ENCODE measurements at regions not wholly inside any gene's neighbourhood (a gene's known extent, or its start where the extent isn't known, plus 50 kb on each side); places are given as distances from the start of the nearest gene placed in this dataset.
"Not testable (repeated sequence)": the region's sequence is repeated elsewhere in the genome, so short reads cannot be mapped to it uniquely, and the experiment has no call there.

DNA sequence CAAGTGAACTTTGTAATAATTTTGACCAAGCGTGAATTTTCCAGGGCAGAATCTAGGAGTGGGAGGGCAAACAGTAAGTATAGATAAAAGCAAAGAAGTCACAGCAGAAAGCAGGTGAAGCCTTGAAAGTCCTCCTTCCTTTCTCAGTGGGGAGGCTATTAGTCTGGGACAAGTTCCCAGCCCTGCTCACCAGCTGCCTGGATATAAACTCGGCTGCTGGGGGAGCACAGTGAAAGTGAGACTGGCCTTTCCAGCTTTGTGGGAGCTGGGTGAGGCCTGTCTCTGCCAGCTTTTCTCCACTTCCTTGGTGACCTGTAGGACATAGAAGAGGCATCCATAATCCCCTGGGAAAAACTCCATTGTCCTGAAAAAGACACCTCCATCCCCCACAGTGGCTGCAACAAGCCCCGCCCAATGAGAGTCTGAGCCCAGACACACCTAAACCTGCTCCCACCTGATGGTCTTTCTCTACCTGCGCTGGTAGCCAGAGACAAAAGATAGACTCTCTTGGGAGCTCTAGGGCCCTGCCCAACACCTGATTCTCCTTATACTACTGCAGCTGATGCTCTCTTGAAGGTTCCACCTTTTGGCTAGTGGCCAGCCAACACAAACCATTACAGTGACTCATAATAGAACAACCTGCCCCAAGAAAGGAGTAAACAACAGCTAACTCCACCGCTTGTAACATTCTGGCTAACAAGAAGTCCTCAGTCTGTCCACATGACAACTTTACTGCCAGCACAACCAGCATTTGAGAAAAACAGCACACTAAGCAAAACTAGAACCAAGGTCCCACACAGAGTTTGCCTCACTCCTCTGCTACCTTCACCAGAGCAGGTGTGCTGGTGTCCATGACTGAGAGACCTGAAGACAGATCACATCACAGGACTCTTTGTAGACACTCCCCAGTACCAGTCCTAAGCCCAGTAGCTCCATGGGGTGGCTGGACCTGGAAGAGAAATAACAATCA, 252.2 kb upstream of the SLITRK6 start:
- no peak for DNase-seq

DNA sequence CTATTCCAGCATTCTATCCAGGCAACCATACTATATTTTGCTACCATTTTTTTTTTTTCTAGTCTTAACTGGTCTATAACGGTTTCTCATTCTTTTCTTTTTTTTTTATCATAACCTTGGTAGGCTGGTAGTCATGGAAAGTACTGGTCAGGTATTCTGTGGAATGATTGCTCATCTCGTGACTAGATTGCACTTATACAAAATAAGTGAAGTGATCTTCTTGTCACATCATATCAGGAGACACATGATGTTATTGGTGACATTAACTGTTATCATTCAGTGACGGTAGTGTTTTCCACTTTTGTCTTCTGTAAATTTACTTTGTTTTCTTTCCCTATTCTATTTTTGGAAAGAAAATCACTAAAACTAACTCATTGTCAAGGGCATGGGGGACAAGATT, 239.3 kb upstream of the SLITRK6 start:
- DNase-seq = no peak

DNA sequence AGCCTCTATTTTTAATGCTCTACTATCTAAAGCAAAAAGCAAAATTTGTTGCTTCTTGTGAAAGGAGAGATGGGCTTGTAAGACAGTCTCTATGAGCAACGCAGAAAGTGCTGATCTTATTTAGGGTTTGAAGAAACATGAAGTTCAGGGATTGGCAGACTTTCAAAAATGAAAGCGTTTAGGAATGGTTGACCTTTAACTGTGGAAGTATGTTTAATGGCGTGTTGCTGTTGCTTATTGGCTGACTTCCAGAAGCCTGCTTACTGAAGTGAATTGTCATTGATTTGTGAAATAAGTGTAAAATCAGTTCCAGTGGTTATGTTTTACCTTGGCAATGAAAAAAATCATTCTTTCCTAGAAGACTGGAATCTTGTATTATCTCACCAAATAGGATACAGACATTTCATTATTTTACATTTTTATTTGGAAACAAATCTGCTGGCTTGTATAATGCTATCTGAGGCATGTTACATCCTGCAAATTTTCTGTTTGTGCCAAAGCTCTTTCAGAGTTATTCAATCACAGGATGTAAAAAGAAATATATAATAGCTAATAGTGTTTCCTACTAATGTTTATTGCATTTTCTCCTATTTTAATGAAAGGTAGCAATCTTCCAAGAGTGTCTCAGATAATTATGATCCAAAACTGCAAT, 221.3 kb upstream of the SLITRK6 start:
- DNase-seq = no peak

DNA sequence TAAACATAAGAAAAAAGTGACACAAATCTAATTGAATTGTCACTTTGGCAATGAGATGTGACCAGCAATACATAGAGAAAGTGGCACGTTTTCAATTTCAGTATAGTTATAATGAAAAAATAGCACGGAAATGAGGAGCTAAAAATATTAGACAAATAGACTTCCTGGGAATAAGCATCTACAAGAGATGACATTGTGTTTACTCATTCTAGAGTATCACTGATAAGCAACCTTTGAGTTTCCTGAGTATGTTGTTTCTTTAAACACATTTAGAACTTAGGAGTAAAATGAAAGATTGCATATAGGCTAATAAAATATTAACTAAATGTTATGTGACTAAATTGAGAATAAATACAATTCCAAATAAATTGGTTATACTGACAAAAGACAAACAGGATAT, 207.1 kb upstream of the SLITRK6 start:
- no peak for DNase-seq

DNA sequence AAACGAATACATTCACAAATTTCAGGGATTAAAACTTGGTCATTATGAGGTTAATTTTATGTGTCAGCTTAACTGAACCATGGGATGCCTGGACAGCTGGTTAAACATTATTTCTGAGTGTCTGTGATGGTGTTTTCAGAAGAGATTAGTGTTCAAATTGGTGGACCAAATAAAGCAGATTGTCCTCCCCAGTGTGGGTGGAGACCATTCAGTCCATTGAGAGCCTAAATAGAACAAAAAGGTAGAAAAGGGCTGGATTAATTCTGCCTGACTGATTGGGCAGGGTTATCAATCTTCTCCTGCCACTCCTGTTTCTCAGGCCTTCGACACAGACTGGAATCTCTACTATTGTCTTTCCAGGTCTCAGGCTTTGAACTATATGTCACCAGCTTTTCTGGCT, 203.8 kb upstream of the SLITRK6 start:
- peak; percentile 85 for DNase-seq

DNA sequence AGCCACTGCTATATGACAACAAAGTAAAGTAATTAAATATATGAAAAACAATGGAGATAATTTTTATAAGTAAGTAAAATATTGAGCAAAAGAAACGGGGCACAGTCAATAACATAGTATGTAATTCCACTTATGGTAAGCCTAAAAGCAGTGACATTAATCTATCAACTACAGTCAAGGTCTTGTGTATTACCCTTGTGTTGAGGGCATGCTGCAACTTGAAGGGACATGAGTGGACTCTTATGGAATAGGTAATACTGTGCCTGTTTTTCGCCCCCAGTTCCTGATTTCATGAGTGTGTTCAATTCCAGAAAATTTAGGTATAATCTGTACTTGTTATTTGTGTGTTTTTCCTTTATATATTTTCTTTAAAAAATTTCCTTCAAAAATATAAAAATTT, 201.3 kb upstream of the SLITRK6 start:
- no peak for DNase-seq

DNA sequence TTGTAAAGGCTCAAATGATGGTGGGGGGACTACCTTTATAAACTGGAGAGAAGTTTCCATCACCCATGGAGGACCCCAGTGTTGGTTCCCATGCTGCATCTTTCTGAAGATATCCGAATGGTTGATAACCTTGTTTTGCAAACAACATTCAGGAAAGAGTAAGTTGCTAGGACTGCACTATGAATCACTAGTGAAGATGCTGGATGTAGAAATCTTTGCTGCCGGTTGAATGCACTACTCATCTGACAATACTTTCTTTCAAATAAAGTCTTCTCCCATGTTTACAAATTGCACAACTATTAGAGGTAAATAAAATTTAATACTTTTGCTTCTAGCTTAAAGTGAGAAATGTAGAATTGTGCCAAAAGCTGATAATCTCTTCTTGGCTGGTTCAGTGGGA, 198.4 kb upstream of the SLITRK6 start:
- DNase-seq = no peak

DNA sequence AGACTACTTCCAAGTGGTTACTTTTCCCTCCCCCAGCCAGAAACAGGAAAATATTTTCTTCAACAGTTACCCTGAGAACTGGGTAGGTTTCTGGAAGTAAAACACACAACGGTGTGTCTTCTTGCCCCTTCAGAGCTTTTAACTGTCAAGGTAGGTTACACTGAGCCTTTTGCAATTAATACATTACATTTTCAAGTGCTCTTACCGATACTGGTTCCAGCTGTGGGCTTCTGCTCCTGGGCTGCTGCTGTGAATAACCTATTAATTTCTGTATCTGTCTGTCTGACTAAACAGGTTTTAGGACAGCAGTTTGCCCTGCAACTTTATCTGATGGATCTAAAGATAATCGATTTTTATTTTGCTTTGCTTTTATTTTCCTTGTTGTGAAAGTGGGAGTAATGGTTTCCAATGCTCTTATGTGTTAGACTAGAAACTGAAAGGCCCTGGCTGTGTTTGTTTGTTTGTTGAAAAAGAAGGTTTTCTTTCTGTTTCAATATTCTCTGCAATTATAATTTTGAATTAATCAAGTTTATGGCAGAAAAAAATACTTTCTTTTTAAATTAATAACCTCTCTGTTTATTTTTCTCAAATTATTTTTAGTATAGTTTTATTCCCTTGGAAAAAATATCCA, 196.7 kb upstream of the SLITRK6 start:
- no peak for DNase-seq

DNA sequence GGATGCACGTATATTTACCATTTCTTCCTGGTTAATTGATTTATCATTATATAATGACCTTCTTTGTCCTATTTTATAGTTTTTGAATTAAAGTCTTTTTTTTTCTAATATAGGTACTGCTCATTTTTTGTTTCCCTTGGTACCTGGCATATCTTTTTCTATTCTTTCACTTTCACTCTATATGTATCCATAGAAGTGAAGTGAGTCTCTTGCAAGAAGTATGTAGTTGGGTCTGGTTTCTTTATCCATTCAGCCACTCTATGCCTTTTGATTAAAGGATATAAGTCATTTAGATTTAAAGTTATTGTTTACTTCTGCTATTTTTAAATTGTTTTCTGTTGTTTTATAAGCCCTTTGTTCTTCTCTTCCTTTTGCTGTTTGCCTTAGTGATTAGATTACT, 194.3 kb upstream of the SLITRK6 start:
- DNase-seq = no peak

DNA sequence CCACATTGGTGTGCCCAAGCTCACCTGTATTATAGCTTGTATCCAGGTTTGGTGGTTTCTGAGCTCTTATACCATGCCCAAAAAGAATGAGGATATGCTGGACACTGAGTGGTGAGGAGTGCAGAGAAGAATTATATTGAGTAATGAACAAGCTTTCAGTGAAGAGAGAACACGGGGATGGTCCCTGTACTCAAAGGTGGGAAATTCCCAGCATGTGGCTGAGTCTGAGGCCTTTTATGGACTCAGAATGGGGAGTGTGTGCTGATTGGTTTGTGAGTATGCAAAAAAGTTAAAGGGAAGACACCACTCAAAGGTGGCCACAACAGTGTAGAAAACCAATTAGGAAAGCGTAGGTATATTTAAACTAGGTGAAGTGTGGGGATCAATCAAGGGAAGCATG, 191.2 kb upstream of the SLITRK6 start:
- DNase-seq = no peak

DNA sequence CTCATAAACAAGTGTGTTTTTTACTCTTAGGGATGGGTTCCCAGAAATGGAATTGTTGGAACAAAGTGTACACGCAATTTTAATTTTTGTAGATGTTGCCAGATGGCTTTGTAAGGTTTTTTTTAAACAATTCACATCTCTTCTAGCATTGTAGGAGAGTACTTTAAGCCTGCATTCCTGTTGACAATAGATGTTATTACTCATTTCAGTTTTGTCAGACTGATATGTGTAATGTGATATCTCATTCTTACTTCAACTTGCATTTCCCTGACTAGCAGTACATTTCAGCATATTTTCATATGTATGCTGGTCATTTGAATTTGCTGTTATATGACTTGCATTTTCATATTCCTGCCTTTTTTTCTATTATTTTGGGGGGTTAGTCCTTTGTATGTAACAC, 186.6 kb upstream of the SLITRK6 start:
- no peak for DNase-seq

DNA sequence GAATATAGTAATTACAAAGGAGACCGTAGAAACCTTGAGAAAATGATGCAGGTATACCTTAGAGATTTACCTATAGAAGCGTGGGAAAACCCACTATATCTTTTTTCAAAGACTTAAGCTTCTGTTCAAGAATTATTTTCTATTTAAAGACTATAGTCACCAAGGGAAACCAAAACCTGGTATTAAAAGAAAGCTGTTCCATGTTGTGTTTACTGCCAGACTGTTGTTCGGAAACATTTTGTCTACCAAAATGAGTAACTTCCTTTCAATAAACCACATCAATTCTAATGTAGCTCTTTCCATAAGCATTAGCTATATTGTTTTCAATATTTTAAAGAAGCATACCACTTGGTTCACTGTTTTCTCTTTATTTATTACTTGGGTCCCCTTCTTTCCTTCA, 182.9 kb upstream of the SLITRK6 start:
- DNase-seq = no peak

DNA sequence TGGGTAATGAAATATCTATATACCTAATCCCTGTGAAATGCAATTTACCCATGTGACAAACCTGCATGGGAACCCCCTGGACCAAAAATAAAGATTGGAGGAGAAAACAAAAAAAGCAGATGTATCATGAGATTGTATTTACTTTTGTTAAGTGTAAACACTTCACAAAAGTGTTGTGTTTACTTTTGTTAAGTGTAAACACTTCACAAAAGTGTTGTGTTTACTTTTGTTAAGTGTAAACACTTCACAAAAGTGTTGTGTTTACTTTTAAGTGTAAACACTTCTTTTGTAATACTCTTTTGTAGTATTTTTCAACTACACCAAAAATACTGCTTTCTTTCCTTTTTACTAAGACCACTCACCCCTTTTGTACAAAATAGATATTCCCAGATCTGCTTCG, 181.2 kb upstream of the SLITRK6 start:
- not testable (repeated sequence) for DNase-seq

DNA sequence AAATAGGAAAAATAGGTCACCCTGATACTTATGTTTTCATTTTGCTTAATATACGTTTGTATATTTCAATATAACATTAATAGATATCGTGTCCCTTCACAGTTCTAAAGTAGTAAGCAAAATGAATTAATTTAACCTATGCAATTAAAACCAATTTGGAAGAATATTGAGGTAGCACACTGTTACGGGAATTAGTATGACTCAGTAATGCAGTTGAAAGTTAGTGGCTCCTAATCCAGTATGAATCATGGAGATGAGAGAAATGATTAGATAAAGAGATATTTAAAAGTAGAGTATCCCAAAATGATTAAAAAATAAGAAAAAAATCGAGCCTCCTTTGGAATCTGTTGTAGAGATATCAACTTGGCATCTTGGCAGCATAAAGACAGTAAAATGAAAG, 177.0 kb upstream of the SLITRK6 start:
- no peak for DNase-seq

DNA sequence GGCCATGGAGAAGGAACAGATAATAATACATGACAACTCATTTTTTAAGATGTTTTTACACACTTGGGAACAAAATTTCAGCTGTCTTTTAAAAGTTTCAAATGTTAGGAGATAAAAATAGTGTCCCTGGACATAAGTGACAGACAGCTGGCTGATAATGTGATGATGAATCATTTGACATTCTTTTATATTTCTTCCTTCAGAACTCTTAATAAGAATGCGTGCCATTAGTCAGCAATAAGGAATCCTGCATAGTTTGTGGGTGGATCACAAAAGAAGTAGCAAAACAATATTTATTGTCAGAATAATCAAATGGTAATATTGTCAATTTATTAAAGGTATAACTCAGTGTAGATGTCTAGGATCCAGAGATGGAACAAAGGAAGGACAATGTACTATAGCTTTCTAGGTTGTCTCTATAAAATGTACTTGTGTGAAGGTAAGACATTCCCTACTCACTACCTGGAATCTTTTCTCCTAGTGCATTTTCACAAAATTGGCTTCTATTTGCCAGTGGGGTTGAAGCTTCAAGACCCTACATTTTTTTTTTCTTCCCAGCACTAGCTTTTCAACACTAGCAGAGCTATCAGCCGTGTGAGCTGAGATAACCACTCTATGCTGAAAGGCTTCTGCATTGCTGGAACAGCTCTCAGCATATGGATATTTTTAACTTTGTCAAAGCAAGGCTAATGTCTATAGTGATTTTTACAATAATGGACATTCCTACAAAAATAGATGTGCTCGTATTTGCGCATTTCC, 175.6 kb upstream of the SLITRK6 start:
- DNase-seq = no peak

DNA sequence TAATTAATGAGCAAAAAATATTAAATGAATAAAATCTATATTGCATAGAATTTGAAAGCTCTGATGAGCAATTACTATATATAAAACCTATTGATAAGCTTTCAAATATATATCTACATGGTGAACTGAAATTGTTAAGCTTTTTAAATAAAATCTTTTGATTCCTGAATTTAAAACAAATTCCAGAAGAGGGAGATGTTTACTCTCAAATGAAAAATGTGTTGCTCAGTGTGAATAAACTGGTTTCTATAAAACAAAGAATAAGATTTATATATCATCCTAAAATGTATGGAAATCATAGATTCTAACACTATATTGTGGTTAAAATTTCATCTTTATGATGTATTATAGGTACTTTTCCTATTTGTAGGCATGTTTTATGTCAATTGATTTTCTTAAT, 171.5 kb upstream of the SLITRK6 start:
- DNase-seq = no peak

DNA sequence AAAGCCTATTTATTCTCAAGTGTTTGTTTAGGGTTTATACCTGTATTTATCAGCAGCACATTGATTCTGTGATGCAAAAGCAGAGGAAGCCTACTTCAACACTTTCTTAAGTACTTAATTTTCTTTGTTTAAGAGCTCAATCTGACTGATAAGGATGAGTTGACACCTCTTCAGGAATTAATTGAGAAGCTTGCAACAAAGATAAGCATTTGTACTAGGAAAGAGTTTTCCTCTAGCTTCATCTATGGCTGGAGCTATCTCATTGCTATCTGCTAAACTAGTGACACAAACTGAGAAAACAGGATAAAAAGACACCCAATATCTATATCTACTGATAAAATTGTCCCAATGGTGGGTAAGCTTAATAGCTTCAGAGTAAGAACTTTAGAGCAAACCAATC, 170.1 kb upstream of the SLITRK6 start:
- DNase-seq = no peak

DNA sequence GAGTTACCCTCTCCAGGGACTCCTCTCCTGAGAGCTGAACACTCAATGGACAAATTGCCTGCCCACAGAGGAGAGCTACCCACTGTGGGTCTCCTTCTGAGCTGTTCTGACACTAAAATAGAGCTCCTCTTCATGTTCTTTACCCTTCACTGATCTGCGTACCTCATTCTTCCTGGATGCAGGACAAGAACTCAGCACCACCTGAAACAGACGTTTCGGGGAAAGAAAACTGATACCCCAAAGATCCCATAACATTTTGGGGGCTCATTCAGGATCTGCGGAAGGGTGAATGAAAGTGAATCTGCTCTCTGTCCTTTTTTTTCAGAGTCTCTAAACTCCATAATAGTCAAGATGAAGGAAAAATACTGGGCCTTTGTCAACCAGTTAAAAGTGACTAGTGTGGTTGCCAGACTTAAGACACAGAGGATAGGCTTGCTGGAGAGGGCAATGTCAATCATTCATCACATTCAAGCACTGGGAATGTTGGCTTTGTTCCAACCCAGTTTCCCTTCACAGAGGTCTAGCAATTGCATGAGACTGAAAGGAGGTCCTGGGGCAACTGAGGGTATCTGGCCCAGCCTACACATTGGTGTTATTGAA, 136.7 kb upstream of the SLITRK6 start:
- DNase-seq = no peak

DNA sequence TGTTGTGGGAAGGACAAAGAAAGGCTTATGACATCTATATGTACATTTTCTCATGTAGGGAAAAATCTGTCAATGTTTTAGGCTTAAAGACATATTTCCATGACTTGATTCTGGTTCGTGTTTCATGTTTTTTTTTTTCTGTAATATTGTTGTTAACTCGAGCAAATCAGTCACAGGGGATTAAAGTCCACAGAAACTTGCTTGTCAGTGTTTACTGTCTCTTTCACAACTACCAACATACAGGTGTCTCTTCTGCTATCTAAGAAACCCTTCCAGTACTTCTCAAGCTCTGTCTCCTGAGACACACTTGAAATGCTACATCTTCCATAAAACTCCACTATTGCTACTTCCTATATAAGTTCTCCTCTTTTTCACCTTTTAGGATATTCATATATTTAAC, 130.9 kb upstream of the SLITRK6 start:
- no peak for DNase-seq

DNA sequence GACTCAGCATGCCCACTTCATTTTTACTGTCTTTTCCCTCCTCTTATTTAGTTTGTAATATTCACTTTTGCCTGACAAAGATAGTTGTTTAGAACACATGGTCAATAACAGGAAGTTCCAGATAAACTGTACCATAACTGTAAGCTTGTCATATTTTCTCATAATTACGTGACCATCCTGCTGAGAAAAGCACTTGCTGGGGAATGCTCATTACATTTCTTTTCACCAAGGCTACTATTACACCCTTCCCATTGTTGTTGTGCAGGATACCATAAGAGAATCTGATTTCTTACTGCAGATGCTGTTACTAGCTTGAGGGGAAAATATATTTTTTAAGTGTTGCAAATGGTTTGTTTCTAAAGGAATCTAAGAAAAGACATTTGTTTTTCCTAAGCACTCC, 111.7 kb upstream of the SLITRK6 start:
- DNase-seq = no peak

DNA sequence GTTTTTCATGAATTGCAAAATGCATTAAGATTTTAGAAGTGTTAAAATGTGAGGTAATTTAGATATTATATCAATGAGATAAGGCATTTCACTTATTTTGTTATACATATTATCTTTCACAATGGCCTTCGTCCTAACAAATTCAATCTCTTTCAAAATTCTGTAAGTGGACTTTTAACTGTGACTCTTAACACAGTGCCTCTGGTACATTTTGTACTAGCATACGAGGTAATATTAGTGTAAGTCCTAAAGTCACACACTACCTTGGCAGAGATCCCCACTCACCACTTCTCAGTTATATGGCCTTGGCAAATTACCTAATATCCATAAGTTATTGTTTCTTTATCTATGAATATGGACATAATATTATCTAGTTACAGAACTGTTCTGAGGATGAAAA, 101.3 kb upstream of the SLITRK6 start:
- no peak for DNase-seq

DNA sequence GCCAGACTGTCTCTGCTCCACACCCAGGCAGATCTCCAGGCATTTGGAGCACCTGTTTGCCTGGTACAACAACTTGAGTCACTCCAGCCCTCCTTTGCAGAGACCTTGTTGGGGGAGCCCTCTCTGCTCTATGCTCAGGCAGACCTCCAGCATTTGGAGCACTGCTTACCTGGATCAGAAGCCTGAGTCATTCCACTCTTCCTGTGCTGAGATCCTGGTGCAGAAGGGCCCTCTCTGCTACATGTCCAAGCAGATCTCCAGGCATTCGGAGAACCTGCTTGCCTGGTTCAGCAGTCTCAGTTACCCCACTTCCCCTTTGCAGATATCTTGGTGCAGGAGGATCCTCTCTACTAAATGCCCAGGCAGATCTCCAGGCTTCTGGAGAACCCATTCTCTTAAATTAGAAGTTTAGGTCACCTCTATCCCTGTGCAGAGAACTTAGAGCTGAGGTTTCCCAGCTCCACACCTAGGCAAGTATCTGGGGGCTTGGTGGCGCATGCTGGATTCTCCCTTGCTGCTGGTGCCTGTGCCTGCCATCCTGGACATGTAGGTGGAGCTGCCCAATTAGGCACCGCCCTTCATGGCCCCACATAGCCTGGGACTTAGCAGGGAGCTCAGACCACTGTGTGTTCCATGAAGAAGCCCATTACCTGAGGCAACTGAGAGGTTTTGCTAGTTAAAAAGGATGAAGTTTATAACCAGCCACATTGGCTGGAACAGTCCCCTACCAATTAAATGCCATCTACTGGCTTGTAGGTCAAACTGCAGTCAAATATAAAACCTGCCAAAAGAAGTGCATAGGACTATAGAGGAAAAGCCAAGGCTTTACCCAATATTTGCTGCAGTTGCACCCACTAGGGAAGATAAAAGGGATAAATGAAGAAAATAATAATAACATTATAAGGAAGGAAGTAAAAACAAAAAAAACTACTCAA, 97.6 kb upstream of the SLITRK6 start:
- no peak for DNase-seq
